ENCODE measurements at regions not wholly inside any gene's neighbourhood (a gene's known extent, or its start where the extent isn't known, plus 50 kb on each side); places are given as distances from the start of the nearest gene placed in this dataset.

DNA sequence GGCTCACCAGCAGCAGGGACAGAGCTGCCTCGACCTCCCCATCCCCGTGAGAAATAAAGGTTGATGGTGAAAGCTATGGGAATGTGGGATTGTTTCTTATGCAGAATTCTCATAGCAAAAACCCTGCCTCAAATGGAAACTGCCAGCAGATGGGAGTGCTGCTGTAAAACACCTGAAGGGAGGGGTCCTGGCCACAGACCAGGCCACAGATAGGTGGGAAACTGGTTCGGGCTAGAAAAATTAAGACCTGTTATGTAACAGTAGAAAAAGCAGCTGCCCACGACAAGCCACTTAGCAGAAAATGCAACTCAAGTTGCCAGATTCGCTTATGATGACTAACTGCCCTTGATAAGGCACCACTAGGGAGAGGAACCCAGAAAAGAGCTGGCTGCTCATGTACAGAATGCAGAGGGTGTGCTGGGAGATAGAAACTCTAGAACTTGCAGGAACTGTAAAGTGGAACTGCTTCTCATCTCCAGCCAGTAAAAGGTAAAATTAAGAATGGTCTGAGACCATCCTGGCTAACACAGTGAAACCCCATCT is 114.5 kb upstream of the SALL3 start (continued):
- TF ChIP-seq, protein P1, sequence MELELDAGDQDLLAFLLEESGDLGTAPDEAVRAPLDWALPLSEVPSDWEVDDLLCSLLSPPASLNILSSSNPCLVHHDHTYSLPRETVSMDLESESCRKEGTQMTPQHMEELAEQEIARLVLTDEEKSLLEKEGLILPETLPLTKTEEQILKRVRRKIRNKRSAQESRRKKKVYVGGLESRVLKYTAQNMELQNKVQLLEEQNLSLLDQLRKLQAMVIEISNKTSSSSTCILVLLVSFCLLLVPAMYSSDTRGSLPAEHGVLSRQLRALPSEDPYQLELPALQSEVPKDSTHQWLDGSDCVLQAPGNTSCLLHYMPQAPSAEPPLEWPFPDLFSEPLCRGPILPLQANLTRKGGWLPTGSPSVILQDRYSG (CRISPR knock-in tag; IDR thresholded peaks at IDR 0.05): no peak
- TF ChIP-seq EED (CRISPR knock-in tag; IDR thresholded peaks at IDR 0.05): no peak
- TF ChIP-seq, protein P2, sequence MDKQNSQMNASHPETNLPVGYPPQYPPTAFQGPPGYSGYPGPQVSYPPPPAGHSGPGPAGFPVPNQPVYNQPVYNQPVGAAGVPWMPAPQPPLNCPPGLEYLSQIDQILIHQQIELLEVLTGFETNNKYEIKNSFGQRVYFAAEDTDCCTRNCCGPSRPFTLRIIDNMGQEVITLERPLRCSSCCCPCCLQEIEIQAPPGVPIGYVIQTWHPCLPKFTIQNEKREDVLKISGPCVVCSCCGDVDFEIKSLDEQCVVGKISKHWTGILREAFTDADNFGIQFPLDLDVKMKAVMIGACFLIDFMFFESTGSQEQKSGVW (CRISPR knock-in tag; IDR thresholded peaks at IDR 0.05; ENCODE audit: borderline replicate concordance): no peak

DNA sequence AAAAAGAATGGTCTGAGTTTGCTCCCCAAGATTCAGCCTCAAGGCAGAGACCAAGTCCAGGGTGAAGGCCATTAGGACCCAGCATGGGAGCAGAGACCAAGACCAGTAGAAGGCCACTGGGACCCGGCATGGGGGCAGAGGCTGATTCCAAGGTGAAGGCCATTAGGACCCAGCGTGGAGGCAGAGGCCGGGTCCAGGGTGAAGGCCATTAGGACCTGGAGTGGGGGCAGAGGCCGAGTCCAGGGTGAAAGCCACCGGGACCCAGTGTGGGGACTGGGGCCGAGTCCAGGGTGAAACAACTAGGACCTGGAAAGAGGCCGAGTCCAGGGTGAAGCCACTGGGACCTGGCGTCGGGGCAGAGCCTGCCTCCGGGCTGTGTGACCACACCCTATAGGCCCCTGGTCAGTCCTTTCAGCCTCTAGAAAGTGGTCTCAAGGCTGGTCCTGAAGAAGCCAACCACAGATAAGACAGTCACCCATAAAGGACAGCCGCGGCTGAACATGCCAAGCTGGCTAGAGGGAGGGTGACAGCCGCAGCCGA is 113.8 kb upstream of the SALL3 start:
- CTCF ChIA-PET (ENCODE audit: low intra/inter-chr PET ratio, low total read pairs): no interaction called here
- in situ Hi-C loops (cut with HindIII; ENCODE audit: extremely low pct_ligation_motif_present, low pct_unique_long_range_greater_than_20kb): loop anchor here (10.0 kb wide), 1 partner anchor 191 kb away; no protein-coding TSS in a partner anchor
- POLR2A ChIA-PET: no interaction called here
- DNase-seq (ENCODE audit: low spot score) (no peak), ATAC-seq (no peak), FAIRE-seq (no peak)
- Histone ChIP-seq H3K36me3 (replicated peaks in 1 of 2; ENCODE audit: control insufficient read depth in 1 of 2, insufficient read depth in 2 of 2, low read length in 2 of 2) (no peaks in the 10 kb centered on the region), H3K27ac (ENCODE audit: extremely low read length, insufficient read depth, low read length) (no peak overlapping the region), H3K4me2 (ENCODE audit: low read depth, low read length) (no peak overlapping the region), H3K79me2 (ENCODE audit: insufficient read depth, low read length) (no peaks in the 10 kb centered on the region), H2AFZ (ENCODE audit: low read length) (no peak overlapping the region), H3K4me1 (ENCODE audit: insufficient read depth, low read length) (no peaks in the 10 kb centered on the region), H3K9me3 (ENCODE audit: low read length) (no peaks in the 10 kb centered on the region), H3K27me3 (ENCODE audit: control insufficient read depth in 1 of 2, insufficient read depth in 2 of 2, low read length in 2 of 2) (peaks cover 3 to 50% of the 10 kb centered on the region in 2 experiments; a peak in 3 of 5 replicates), H3K4me3 (replicated peaks in 1 of 3; ENCODE audit: insufficient read depth in 1 of 3, low read depth in 2 of 3, low read length in 3 of 3) (no peak overlapping the region), H4K20me1 (ENCODE audit: insufficient read depth, low read length) (no peaks in the 10 kb centered on the region), H3K9ac (ENCODE audit: insufficient read depth, low read depth, low read length) (no peak overlapping the region)
- 41% methylated on average over 9 of the region's 14 CpGs for WGBS (ENCODE audit: low lambda C conversion rate)
- no TSS peak for BruUV-seq (replicated peaks)
- intact Hi-C loops (cut with micrococcal nuclease; ENCODE audit: unreplicated experiment): no loop called here
- TF ChIP-seq IRX3 (CRISPR knock-in tag; IDR thresholded peaks at IDR 0.05; ENCODE audit: borderline replicate concordance, low read depth) (no peak), ZBTB7A (CRISPR knock-in tag; IDR thresholded peaks at IDR 0.05) (no peak), ZNF543 (CRISPR knock-in tag; IDR thresholded peaks at IDR 0.05) (no peak)
- TF ChIP-seq, protein P3, sequence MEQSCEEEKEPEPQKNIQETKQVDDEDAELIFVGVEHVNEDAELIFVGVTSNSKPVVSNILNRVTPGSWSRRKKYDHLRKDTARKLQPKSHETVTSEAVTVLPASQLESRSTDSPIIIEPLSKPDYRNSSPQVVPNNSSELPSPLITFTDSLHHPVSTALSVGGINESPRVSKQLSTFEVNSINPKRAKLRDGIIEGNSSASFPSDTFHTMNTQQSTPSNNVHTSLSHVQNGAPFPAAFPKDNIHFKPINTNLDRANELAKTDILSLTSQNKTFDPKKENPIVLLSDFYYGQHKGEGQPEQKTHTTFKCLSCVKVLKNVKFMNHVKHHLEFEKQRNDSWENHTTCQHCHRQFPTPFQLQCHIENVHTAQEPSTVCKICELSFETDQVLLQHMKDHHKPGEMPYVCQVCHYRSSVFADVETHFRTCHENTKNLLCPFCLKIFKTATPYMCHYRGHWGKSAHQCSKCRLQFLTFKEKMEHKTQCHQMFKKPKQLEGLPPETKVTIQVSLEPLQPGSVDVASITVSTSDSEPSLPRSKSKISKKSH (CRISPR knock-in tag; IDR thresholded peaks at IDR 0.05; ENCODE audit: borderline replicate concordance): no peak
- TF ChIP-seq, protein P4, sequence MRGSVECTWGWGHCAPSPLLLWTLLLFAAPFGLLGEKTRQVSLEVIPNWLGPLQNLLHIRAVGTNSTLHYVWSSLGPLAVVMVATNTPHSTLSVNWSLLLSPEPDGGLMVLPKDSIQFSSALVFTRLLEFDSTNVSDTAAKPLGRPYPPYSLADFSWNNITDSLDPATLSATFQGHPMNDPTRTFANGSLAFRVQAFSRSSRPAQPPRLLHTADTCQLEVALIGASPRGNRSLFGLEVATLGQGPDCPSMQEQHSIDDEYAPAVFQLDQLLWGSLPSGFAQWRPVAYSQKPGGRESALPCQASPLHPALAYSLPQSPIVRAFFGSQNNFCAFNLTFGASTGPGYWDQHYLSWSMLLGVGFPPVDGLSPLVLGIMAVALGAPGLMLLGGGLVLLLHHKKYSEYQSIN (CRISPR knock-in tag; IDR thresholded peaks at IDR 0.05; ENCODE audit: borderline replicate concordance): no peak
- TF ChIP-seq, protein P5, sequence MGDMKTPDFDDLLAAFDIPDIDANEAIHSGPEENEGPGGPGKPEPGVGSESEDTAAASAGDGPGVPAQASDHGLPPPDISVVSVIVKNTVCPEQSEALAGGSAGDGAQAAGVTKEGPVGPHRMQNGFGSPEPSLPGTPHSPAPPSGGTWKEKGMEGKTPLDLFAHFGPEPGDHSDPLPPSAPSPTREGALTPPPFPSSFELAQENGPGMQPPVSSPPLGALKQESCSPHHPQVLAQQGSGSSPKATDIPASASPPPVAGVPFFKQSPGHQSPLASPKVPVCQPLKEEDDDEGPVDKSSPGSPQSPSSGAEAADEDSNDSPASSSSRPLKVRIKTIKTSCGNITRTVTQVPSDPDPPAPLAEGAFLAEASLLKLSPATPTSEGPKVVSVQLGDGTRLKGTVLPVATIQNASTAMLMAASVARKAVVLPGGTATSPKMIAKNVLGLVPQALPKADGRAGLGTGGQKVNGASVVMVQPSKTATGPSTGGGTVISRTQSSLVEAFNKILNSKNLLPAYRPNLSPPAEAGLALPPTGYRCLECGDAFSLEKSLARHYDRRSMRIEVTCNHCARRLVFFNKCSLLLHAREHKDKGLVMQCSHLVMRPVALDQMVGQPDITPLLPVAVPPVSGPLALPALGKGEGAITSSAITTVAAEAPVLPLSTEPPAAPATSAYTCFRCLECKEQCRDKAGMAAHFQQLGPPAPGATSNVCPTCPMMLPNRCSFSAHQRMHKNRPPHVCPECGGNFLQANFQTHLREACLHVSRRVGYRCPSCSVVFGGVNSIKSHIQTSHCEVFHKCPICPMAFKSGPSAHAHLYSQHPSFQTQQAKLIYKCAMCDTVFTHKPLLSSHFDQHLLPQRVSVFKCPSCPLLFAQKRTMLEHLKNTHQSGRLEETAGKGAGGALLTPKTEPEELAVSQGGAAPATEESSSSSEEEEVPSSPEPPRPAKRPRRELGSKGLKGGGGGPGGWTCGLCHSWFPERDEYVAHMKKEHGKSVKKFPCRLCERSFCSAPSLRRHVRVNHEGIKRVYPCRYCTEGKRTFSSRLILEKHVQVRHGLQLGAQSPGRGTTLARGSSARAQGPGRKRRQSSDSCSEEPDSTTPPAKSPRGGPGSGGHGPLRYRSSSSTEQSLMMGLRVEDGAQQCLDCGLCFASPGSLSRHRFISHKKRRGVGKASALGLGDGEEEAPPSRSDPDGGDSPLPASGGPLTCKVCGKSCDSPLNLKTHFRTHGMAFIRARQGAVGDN (CRISPR knock-in tag; IDR thresholded peaks at IDR 0.05): no peak
- TF ChIP-seq, protein P6, sequence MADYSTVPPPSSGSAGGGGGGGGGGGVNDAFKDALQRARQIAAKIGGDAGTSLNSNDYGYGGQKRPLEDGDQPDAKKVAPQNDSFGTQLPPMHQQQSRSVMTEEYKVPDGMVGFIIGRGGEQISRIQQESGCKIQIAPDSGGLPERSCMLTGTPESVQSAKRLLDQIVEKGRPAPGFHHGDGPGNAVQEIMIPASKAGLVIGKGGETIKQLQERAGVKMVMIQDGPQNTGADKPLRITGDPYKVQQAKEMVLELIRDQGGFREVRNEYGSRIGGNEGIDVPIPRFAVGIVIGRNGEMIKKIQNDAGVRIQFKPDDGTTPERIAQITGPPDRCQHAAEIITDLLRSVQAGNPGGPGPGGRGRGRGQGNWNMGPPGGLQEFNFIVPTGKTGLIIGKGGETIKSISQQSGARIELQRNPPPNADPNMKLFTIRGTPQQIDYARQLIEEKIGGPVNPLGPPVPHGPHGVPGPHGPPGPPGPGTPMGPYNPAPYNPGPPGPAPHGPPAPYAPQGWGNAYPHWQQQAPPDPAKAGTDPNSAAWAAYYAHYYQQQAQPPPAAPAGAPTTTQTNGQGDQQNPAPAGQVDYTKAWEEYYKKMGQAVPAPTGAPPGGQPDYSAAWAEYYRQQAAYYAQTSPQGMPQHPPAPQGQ (CRISPR knock-in tag; IDR thresholded peaks at IDR 0.05; ENCODE audit: borderline replicate concordance): no peak

Measured in HepG2 (cell line).